CD4-positive, CD25-positive, alpha-beta regulatory T cell (primary cell): ENCODE measurements at regions not wholly inside any gene's neighbourhood (a gene's known extent, or its start where the extent isn't known, plus 50 kb on each side); places are given as distances from the start of the nearest gene placed in this dataset.

Source experiments
- ATAC-seq, 2 donors: fragments of 150-1000 bp; cut with Tn5 transposase; one replicate each; pipeline ENCODE4 v1.10.0; 2021; ENCODE audit warnings: low read depth in 2 of 2, moderate number of reproducible peaks in 2 of 2, moderate library complexity in 1 of 2
- DNase-seq, 3 donors: peaks; one replicate each; pipeline versions ENCODE4 v3.0.0 to v3.0.0-alpha.2; 2012 to 2022; ENCODE audit warnings: mixed read lengths in 1 of 3
- H3K27ac ChIP-seq: one replicate; pipeline ENCODE4 v1.7.0; 2013; ENCODE audit warnings: mild to moderate bottlenecking, low read length; ENCODE audit not compliant: insufficient read depth, poor library complexity, severe bottlenecking
- H3K27me3 ChIP-seq: one replicate; pipeline ENCODE4 v1.7.0; 2013; ENCODE audit warnings: low read length; ENCODE audit not compliant: control insufficient read depth, insufficient read depth
- H3K36me3 ChIP-seq: one replicate; pipeline ENCODE4 v1.7.0; 2013; ENCODE audit warnings: mild to moderate bottlenecking, low read length, moderate library complexity; ENCODE audit not compliant: control insufficient read depth, insufficient read depth
- H3K4me1 ChIP-seq: 2 replicates; pipeline ENCODE4 v1.7.0; 2013; ENCODE audit warnings: mild to moderate bottlenecking, low read length; ENCODE audit not compliant: insufficient read depth, control insufficient read depth, poor library complexity, severe bottlenecking
- H3K4me3 ChIP-seq: one replicate; pipeline ENCODE4 v1.7.0; 2013; ENCODE audit warnings: low read depth, mild to moderate bottlenecking, low read length, moderate library complexity
- H3K9me3 ChIP-seq, 2 experiments: 1 replicate in 1 of 2; 2 replicates in 1 of 2; pipeline ENCODE4 v1.7.0; 2013; ENCODE audit warnings: low read length in 2 of 2, mild to moderate bottlenecking in 1 of 2, moderate library complexity in 1 of 2; ENCODE audit not compliant: control insufficient read depth in 2 of 2
- H3K27ac Mint-ChIP-seq, 3 donors: one replicate each; pipeline ENCODE4 v1.8.0; 2020 to 2022; ENCODE audit warnings: mild to moderate bottlenecking in 3 of 3, mixed read lengths in 3 of 3, moderate library complexity in 2 of 3
- H3K27me3 Mint-ChIP-seq: one replicate; pipeline ENCODE4 v1.8.0; 2022; ENCODE audit warnings: mild to moderate bottlenecking, mixed read lengths
- H3K36me3 Mint-ChIP-seq: one replicate; pipeline ENCODE4 v1.8.0; 2020; ENCODE audit warnings: mixed read lengths
- H3K4me1 Mint-ChIP-seq, 4 donors: one replicate each; pipeline ENCODE4 v1.8.0; 2020 to 2022; ENCODE audit warnings: mixed read lengths in 4 of 4, mild to moderate bottlenecking in 1 of 4
- H3K4me3 Mint-ChIP-seq, 4 donors: one replicate each; pipeline ENCODE4 v1.8.0; 2020 to 2022; ENCODE audit warnings: mild to moderate bottlenecking in 4 of 4, mixed read lengths in 4 of 4, moderate library complexity in 3 of 4
- H3K9me3 Mint-ChIP-seq, 7 donors: one replicate each; pipeline ENCODE4 v1.8.0; 2020 to 2022; ENCODE audit warnings: mixed read lengths in 7 of 7, mild to moderate bottlenecking in 3 of 7, moderate library complexity in 2 of 7

DNA sequence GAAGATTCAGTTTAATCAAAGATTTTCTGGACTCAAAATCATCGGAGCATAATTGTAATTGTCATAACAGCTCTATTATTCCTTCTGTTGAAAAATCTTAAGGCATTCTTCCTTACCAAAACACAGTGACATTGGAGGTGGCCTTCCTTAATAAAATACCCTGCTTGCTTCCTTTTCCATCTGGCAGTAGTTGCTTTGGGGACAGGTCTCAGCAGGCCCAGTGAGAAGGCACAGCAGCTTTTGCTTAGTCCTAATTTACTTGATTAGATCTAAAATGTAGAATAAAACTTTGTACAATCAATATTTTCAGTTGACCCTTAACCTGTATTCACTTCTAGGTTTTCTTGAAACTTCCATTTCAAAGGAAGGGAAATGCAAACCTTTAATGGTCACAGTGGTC is 471.6 kb downstream of the PCDH20 start:
- Mint-ChIP-seq H3K4me1 (no peaks in the 10 kb centered on the region), H3K27me3 (no peaks in the 10 kb centered on the region), H3K4me3 (no peak overlapping the region), H3K9me3 (peaks cover 0 to 18% (median 4%) of the 10 kb centered on the region in 7 donors), H3K36me3 (no peaks in the 10 kb centered on the region), H3K27ac (no peak overlapping the region)
- no peak overlapping the region for H3K27ac ChIP-seq
- H3K27me3 ChIP-seq, result no peaks in the 10 kb centered on the region
- DNase-seq (no peak), ATAC-seq (no peak)
- H3K36me3 ChIP-seq, result no peaks in the 10 kb centered on the region
- H3K9me3 ChIP-seq, result no peaks in the 10 kb centered on the region
- H3K4me3 ChIP-seq, result no peak overlapping the region
- H3K4me1 ChIP-seq, result no peaks in the 10 kb centered on the region

DNA sequence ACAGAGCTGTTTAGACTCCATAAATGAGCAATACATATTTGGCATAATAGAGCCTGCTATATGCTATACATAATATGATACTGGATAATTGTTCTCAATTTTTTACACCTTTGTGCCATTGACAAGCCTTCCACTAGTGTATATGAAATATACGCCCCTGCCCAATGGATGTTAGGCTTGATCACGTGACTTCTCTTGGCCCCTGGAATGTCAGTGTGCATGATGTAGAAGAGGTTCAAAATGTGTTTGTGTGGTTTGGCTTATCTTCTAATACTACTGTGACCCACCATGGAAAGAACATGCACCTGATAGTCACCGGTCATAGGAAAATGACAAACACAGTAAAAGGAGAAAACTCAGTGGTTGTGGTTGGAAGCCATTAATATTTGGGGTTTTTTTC is 479.4 kb downstream of the PCDH20 start:
- no peaks in the 10 kb centered on the region for H3K36me3 Mint-ChIP-seq
- peaks cover 0 to 9% (median 4%) of the 10 kb centered on the region in 7 donors for H3K9me3 Mint-ChIP-seq
- H3K4me1 ChIP-seq, result no peaks in the 10 kb centered on the region
- H3K27ac Mint-ChIP-seq, result no peak overlapping the region
- no peaks in the 10 kb centered on the region for H3K27me3 ChIP-seq
- H3K27ac ChIP-seq, result no peak overlapping the region
- no peak overlapping the region for H3K4me3 Mint-ChIP-seq
- ATAC-seq (no peak), DNase-seq (no peak)
- peaks cover 0 to 4% of the 10 kb centered on the region in 2 experiments for H3K9me3 ChIP-seq
- H3K4me3 ChIP-seq, result no peak overlapping the region
- H3K27me3 Mint-ChIP-seq, result no peaks in the 10 kb centered on the region
- no peaks in the 10 kb centered on the region for H3K36me3 ChIP-seq
- no peaks in the 10 kb centered on the region for H3K4me1 Mint-ChIP-seq

DNA sequence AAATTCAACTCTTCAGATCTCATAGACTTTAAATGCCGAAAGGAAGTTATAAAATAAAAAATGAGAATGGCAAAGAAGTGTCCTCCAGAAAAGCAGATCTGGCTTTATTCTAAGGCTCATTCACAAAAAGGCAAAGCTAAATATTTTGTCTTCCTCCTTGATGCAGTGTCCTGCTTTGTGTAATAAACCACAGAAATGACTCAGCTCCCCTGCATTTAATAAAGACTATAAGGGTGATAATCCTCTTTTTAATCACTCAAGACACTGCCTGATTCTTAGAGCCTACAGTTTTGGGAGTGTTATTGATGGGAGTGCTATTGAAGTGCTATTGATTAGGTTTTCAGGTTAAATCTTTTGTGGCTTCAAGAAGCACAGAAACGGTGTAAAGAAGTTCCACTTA is 482.0 kb downstream of the PCDH20 start:
- H3K27me3 Mint-ChIP-seq, result no peaks in the 10 kb centered on the region

DNA sequence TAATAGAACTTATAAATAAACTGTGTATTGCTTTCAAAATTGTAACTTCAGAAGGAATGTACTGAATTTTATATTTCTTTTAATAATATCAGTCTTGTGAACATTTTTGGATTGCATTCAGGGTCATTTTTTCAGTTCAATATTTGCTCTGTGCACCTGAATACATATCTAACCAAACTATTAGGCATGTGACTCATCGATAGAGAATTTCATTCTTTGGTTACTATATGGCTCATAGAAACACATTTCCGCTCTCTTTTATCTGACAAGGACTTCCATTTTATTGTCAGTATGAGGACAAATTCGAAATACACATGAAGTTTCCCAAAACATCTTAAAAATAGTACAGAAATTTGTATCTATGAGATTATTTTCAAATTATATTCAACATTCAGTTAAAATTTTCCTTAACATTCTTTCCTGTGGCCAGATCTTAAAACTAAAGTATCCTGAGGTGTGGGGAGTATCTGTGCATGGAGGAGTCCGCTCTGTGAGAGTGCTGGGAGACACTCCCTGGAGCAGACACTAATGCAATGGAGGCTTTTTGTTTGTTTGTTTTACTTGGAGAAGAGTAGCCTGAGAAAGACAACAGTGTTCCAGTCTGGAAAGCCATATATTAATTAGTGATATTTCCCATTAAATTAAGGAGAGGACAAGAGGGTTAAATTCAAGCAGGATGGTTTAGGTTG is 483.6 kb downstream of the PCDH20 start:
- Histone ChIP-seq H3K27me3 (no peaks in the 10 kb centered on the region), H3K9me3 (peaks cover 0 to 4% of the 10 kb centered on the region in 2 experiments), H3K4me3 (no peak overlapping the region), H3K4me1 (no peaks in the 10 kb centered on the region), H3K36me3 (no peaks in the 10 kb centered on the region), H3K27ac (no peak overlapping the region)
- H3K4me1 Mint-ChIP-seq, result no peaks in the 10 kb centered on the region
- H3K27ac Mint-ChIP-seq, result no peak overlapping the region
- H3K9me3 Mint-ChIP-seq, result peaks cover 0 to 10% (median 3%) of the 10 kb centered on the region in 7 donors
- H3K27me3 Mint-ChIP-seq, result no peaks in the 10 kb centered on the region
- ATAC-seq (no peak), DNase-seq (no peak)
- H3K4me3 Mint-ChIP-seq, result no peak overlapping the region
- H3K36me3 Mint-ChIP-seq, result no peaks in the 10 kb centered on the region

More for the DNA sequence above, 482.0 kb downstream of the PCDH20 start:
- Histone ChIP-seq H3K4me1 (no peaks in the 10 kb centered on the region), H3K27me3 (no peaks in the 10 kb centered on the region), H3K9me3 (peaks cover 0 to 4% of the 10 kb centered on the region in 2 experiments), H3K4me3 (no peak overlapping the region), H3K36me3 (no peaks in the 10 kb centered on the region), H3K27ac (no peak overlapping the region)
- DNase-seq (no peak), ATAC-seq (no peak)
- Mint-ChIP-seq H3K36me3 (no peaks in the 10 kb centered on the region), H3K4me3 (no peak overlapping the region), H3K27ac (no peak overlapping the region), H3K9me3 (peaks cover 0 to 6% (median 3%) of the 10 kb centered on the region in 7 donors), H3K4me1 (no peaks in the 10 kb centered on the region)

DNA sequence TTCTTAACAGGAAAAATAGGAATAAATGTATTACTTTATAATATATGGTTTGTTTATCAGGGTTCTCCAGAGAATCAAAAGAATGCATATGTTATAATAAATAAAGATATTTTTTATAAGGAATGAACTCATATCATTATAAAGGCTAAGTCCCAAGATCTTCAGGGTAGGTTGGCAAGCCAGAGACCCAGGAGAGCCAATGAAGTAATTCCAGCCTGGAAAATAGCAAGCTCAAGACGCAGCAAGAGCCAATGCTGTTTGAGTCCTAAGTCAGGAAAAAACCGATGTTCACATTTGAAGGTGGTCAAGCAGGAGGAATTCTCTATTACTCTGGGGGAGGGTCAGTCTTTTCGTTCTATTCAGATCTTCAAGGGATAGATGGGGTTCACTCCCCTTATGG is 490.0 kb downstream of the PCDH20 start:
- no peaks in the 10 kb centered on the region for H3K36me3 Mint-ChIP-seq
- DNase-seq, result no peak
- Histone ChIP-seq H3K9me3 (no peaks in the 10 kb centered on the region), H3K27ac (no peak overlapping the region), H3K36me3 (no peaks in the 10 kb centered on the region), H3K4me1 (no peaks in the 10 kb centered on the region), H3K27me3 (no peaks in the 10 kb centered on the region), H3K4me3 (no peak overlapping the region)
- H3K4me1 Mint-ChIP-seq, result no peaks in the 10 kb centered on the region
- H3K27me3 Mint-ChIP-seq, result no peaks in the 10 kb centered on the region
- H3K4me3 Mint-ChIP-seq, result no peak overlapping the region
- peaks cover 0 to 10% (median 0%) of the 10 kb centered on the region in 7 donors for H3K9me3 Mint-ChIP-seq
- no peak overlapping the region for H3K27ac Mint-ChIP-seq
- no peak for ATAC-seq

DNA sequence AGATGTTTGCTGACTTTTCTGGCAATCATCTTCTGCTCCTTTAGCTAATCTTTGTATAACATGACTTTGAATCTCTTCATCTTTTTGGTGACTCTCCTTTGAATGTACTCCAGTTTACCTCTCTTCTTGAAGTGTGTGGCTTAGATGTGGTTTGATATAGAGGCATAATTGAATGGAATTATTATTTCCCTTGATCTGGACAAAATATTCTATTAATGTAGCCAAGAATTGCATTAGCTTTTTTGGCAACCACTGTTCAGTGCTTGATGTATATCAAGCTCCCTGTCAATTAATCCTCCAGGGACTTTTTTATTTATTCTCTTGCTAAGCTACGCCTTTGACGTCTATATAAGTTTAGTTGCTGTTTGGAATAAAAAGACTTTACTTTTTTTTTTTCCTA is 490.8 kb downstream of the PCDH20 start:
- Histone ChIP-seq H3K4me1 (no peaks in the 10 kb centered on the region), H3K27ac (no peak overlapping the region), H3K27me3 (no peaks in the 10 kb centered on the region), H3K36me3 (no peaks in the 10 kb centered on the region), H3K4me3 (no peak overlapping the region), H3K9me3 (no peaks in the 10 kb centered on the region)
- DNase-seq (no peak), ATAC-seq (no peak)
- Mint-ChIP-seq H3K36me3 (no peaks in the 10 kb centered on the region), H3K9me3 (peaks cover 0 to 8% (median 0%) of the 10 kb centered on the region in 7 donors), H3K4me3 (no peak overlapping the region), H3K27me3 (no peaks in the 10 kb centered on the region), H3K27ac (no peak overlapping the region), H3K4me1 (no peaks in the 10 kb centered on the region)

DNA sequence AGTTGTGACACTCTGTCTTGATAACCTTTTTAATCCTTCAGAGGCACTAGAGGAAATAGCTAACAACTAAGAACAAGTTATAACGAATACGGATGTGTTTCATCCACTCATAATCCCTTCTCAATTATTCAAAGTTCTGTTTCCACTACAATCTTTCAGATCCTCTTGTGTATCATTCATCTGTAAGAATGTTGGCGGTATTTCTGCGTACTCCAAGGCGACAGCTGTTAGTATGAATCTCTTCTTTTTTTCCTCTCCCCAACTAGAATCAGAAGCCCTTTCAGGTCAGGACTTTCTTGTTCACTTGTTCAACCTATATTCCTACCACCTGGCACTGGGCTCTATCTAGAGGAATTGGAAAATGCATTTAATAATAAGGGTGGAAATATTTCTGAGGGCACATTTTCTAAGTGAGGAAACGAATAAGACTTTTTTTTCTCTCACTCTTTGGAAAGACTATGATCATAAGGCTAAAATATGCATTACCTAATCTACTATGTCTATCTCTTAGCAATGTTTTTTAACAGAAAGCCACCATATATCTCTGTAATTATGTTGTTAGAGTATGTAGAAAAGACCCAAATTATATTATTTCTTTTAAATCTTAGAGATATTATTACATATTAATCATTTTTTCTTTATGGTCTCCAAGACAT is 492.9 kb downstream of the PCDH20 start:
- H3K36me3 Mint-ChIP-seq, result no peaks in the 10 kb centered on the region
- ATAC-seq, result no peak
- no peak overlapping the region for H3K4me3 Mint-ChIP-seq
- Histone ChIP-seq H3K4me1 (no peaks in the 10 kb centered on the region), H3K27ac (no peak overlapping the region), H3K36me3 (no peaks in the 10 kb centered on the region), H3K4me3 (no peak overlapping the region), H3K27me3 (no peaks in the 10 kb centered on the region), H3K9me3 (no peaks in the 10 kb centered on the region)
- H3K9me3 Mint-ChIP-seq, result peaks cover 0 to 2% (median 1%) of the 10 kb centered on the region in 7 donors
- no peaks in the 10 kb centered on the region for H3K4me1 Mint-ChIP-seq
- H3K27ac Mint-ChIP-seq, result no peak overlapping the region
- H3K27me3 Mint-ChIP-seq, result no peaks in the 10 kb centered on the region
- DNase-seq, result no peak

DNA sequence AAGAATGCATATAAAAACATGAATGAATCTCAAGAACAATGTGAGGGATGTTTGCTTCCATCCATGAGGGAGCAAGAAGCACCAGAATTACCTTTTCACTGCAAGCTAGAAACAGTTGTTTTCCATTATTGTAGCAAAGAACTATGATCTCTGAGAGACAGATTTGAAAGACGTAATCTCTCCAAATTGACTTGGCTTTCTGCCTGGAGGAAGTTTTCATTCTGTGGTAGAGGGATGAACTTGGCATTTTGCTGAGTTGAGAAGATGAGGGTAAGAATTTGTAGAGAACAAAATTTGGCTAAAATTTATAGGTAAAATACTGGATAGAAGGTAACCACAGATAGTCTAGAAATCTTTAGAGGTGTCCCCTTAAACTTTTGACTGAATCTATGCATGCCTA is 496.8 kb downstream of the TDRD3 start:
- no peak for ATAC-seq

More for the DNA sequence above, 496.8 kb downstream of the TDRD3 start:
- no peaks in the 10 kb centered on the region for H3K4me1 Mint-ChIP-seq
- no peak overlapping the region for H3K27ac Mint-ChIP-seq
- no peak overlapping the region for H3K4me3 ChIP-seq
- no peaks in the 10 kb centered on the region for H3K27me3 Mint-ChIP-seq
- H3K9me3 ChIP-seq, result no peaks in the 10 kb centered on the region
- H3K36me3 ChIP-seq, result no peaks in the 10 kb centered on the region
- no peak for DNase-seq
- H3K27me3 ChIP-seq, result no peaks in the 10 kb centered on the region
- no peak overlapping the region for H3K4me3 Mint-ChIP-seq
- no peaks in the 10 kb centered on the region for H3K36me3 Mint-ChIP-seq
- no peak overlapping the region for H3K27ac ChIP-seq
- peaks cover 0 to 16% (median 8%) of the 10 kb centered on the region in 7 donors for H3K9me3 Mint-ChIP-seq
- no peaks in the 10 kb centered on the region for H3K4me1 ChIP-seq
